NCI-H1105 treated with DMSO at 0.1 percent for 48 hours (cell line): ENCODE measurements at regions not wholly inside any gene's neighbourhood (a gene's known extent, or its start where the extent isn't known, plus 50 kb on each side); places are given as distances from the start of the nearest gene placed in this dataset.

ENCODE experiments used
- DNase-seq: peaks from one replicate; lab custom pipeline; 2025; lab: John Stamatoyannopoulos, UW

DNA sequence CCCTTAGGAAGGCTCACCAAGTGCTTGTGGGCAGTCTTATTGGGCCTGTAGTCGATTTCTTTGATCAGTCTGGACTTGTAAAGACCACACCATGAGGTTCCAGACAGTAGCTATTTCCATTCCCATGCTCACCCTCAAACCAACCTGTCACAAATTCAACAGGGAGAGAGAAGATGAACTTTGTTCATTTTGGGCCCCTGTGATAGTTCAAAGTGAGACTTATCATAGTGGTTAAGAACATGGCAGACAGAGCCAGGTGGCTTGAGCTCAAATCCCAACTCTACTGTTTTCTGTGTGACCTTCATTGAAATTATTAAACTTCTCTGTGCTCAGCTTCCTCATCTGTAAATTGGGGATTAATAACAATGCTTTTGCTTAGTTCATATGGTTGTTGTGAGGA is 53.9 kb upstream of the CTLA4 start:
- no peak for DNase-seq

- DNase-seq: peak; percentile 84
These were observed 52.7 kb upstream of the CTLA4 start for GRCh38 chr2:203814661-203815540.

GRCh38 chr2:203815541-203815898 is 52.1 kb upstream of the CTLA4 start:
- no peak for DNase-seq

DNA sequence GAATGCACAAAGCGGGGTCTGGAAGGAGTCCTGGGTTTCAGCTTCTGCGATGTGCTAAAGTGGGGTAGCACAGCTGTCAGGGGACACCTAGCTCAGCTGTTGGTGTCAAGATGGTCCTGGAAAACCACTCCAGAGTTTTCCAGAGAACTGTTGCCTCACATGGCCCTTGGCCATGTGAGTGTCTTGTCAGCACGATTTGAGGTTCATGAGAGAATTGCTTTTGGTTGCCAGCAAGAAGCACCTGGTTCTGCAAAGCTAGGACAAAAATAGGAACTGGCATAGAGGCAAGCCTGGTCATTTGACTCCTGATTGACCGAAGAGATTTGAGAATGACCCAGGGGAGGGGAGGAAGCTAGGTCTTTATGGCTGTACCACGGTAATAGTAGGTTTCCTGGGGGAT is 50.4 kb upstream of the CTLA4 start:
- DNase-seq: no peak
